Mammary epithelial cell (primary cell): ENCODE measurements at regions not wholly inside any gene's neighbourhood (a gene's known extent, or its start where the extent isn't known, plus 50 kb on each side); places are given as distances from the start of the nearest gene placed in this dataset.

ENCODE experiments used
- CTCF ChIP-seq, 2 donors: IDR thresholded peaks in 1 of 2; conservative IDR thresholded peaks in 1 of 2; 2 replicates each; pipeline ENCODE4 v1.5.1; 2011 to 2012; ENCODE audit warnings: inconsistent platforms in 2 of 2, low read length in 2 of 2, mild to moderate bottlenecking in 2 of 2, control low read depth in 1 of 2, low read depth in 1 of 2; ENCODE audit not compliant: insufficient read depth in 1 of 2; ENCODE audit errors: extremely low read depth in 1 of 2
- EZH2 ChIP-seq: IDR thresholded peaks from 2 replicates; pipeline ENCODE4 v1.6.1; 2012; ENCODE audit warnings: low read length, inconsistent platforms, borderline replicate concordance

- TF ChIP-seq CTCF (conservative IDR thresholded peaks at IDR 0.05 in 1 of 2, IDR thresholded peaks at IDR 0.05 in 1 of 2; ENCODE audit: extremely low read depth in 1 of 2, insufficient read depth in 1 of 2, low read depth in 1 of 2, low read length in 2 of 2), result no peak
- no peak for TF ChIP-seq EZH2
Observed at GRCh38 chr5:154598021-154598420, 120.0 kb upstream of the HAND1 start.
